Neural cell (in vitro differentiated cells): ENCODE measurements at regions not wholly inside any gene's neighbourhood (a gene's known extent, or its start where the extent isn't known, plus 50 kb on each side); places are given as distances from the start of the nearest gene placed in this dataset.

Experiments
- H2AFZ ChIP-seq: fragments of 200-600, 300-800 bp; sonication (generic), shearing (Covaris generic); 2 replicates; pipeline ENCODE4 v1.6.0; 2014; ENCODE audit warnings: low read depth, mild to moderate bottlenecking, antibody characterized with exemption, low read length, moderate library complexity
- H3F3A ChIP-seq: fragments of 200-600 bp; shearing (Covaris generic); 2 replicates; pipeline ENCODE4 v1.6.1; 2016; ENCODE audit warnings: mild to moderate bottlenecking, moderate library complexity, mixed read lengths, antibody characterized with exemption, low read length; ENCODE audit not compliant: insufficient read depth, poor library complexity, severe bottlenecking
- H3K27ac ChIP-seq: fragments of 200-600, 300-800 bp; sonication (generic), shearing (Covaris generic); 2 replicates; pipeline ENCODE4 v1.5.1; 2014; ENCODE audit warnings: mild to moderate bottlenecking, low read length, moderate library complexity
- H3K27me3 ChIP-seq: fragments of 300-800, 200-600 bp; sonication (generic), shearing (Covaris generic); 2 replicates; pipeline ENCODE4 v1.6.0; 2014; ENCODE audit warnings: mild to moderate bottlenecking, low read depth, low read length, moderate library complexity; ENCODE audit not compliant: insufficient read depth
- H3K36me3 ChIP-seq: fragments of 300-800, 200-600 bp; sonication (generic), shearing (Covaris generic); 2 replicates; pipeline ENCODE4 v1.5.1; 2014; ENCODE audit warnings: mild to moderate bottlenecking, antibody characterized with exemption, low read length, moderate library complexity; ENCODE audit not compliant: insufficient read depth
- H3K4me2 ChIP-seq: fragments of 300-800, 200-600 bp; sonication (generic), shearing (Covaris generic); 2 replicates; pipeline ENCODE4 v1.6.0; 2014; ENCODE audit warnings: mild to moderate bottlenecking, low read length
- H3K4me3 ChIP-seq: fragments of 300-800, 200-600 bp; sonication (generic), shearing (Covaris generic); 2 replicates; pipeline ENCODE4 v1.5.1; 2014; ENCODE audit warnings: mild to moderate bottlenecking, low read length, moderate library complexity
- H3K79me2 ChIP-seq: fragments of 200-600 bp; shearing (Covaris generic); replicated peaks from 2 replicates; pipeline ENCODE4 v1.6.0; 2014; ENCODE audit warnings: mild to moderate bottlenecking, low read length, moderate library complexity; ENCODE audit not compliant: insufficient read depth
- H3K9ac ChIP-seq: fragments of 300-800, 200-600 bp; sonication (generic), shearing (Covaris generic); 2 replicates; pipeline ENCODE4 v1.6.1; 2016; ENCODE audit warnings: mild to moderate bottlenecking, low read length, mixed read lengths
- H3K9me2 ChIP-seq: fragments of 200-600 bp; shearing (Covaris generic); 2 replicates; pipeline ENCODE4 v1.6.1; 2016; ENCODE audit warnings: mild to moderate bottlenecking, low read length, mixed read lengths; ENCODE audit not compliant: insufficient read depth
- H3K9me3 ChIP-seq: fragments of 200-600, 300-800 bp; sonication (generic), shearing (Covaris generic); 2 replicates; pipeline ENCODE4 v1.6.1; 2016; ENCODE audit warnings: mild to moderate bottlenecking, mixed run types, low read length, moderate library complexity, mixed read lengths
- H4K20me1 ChIP-seq: fragments of 200-600 bp; shearing (Covaris generic); 2 replicates; pipeline ENCODE4 v1.6.1; 2016; ENCODE audit warnings: mild to moderate bottlenecking, mixed run types; ENCODE audit not compliant: insufficient read depth
- EP300 ChIP-seq: fragments of 450-650 bp; conservative IDR thresholded peaks from 2 replicates; pipeline ENCODE4 v1.6.1; 2014; ENCODE audit warnings: antibody characterized with exemption, mild to moderate bottlenecking, moderate library complexity; ENCODE audit not compliant: poor library complexity, severe bottlenecking
- EZH2 ChIP-seq: fragments of 200-600, 300-800 bp; shearing (Covaris generic), sonication (generic); IDR thresholded peaks from 2 replicates; pipeline ENCODE4 v1.6.1; 2014; ENCODE audit warnings: antibody characterized with exemption, low read length, borderline replicate concordance, mild to moderate bottlenecking; ENCODE audit not compliant: insufficient read depth, poor library complexity, severe bottlenecking
- MXI1 ChIP-seq: fragments of 450-650 bp; conservative IDR thresholded peaks from 2 replicates; pipeline ENCODE4 v1.6.1; 2014; ENCODE audit warnings: antibody characterized with exemption, mild to moderate bottlenecking; ENCODE audit not compliant: poor library complexity, severe bottlenecking
- POLR2AphosphoS5 ChIP-seq: IDR thresholded peaks from 2 replicates; pipeline ENCODE4 v1.6.1; 2012
- RAD21 ChIP-seq: fragments of 450-650 bp; conservative IDR thresholded peaks from 2 replicates; pipeline ENCODE4 v1.6.1; 2014; ENCODE audit warnings: antibody characterized with exemption, mild to moderate bottlenecking, moderate library complexity
- SMC3 ChIP-seq: fragments of 450-650 bp; conservative IDR thresholded peaks from 2 replicates; pipeline ENCODE4 v1.6.1; 2014; ENCODE audit warnings: antibody characterized with exemption, mild to moderate bottlenecking, moderate library complexity; ENCODE audit not compliant: poor library complexity
- TAF1 ChIP-seq: IDR thresholded peaks from 2 replicates; pipeline ENCODE4 v1.6.1; 2012; ENCODE audit warnings: low read depth
- TF ChIP-seq, protein P1 (sequence below): fragments of 450-650 bp; IDR thresholded peaks from 2 replicates; pipeline ENCODE4 v1.5.1; 2014; ENCODE audit warnings: antibody characterized with exemption, mild to moderate bottlenecking, moderate library complexity; ENCODE audit not compliant: poor library complexity, severe bottlenecking
- TF ChIP-seq, protein P2 (sequence below): IDR thresholded peaks from 2 replicates; pipeline ENCODE4 v1.6.1; 2012; ENCODE audit warnings: borderline replicate concordance

GRCh38 chr9:10855847-10856246, 243.0 kb upstream of the PTPRD start:
- Histone ChIP-seq H3K9me2 (no peaks in the 10 kb centered on the region), H3K36me3 (no peaks in the 10 kb centered on the region), H4K20me1 (no peaks in the 10 kb centered on the region), H3K79me2 (no peaks in the 10 kb centered on the region), H3K4me3 (no peak overlapping the region), H2AFZ (no peak overlapping the region), H3K9me3 (no peaks in the 10 kb centered on the region), H3K9ac (no peak overlapping the region), H3K27ac (no peak overlapping the region), H3K4me2 (no peak overlapping the region), H3F3A (no peaks in the 10 kb centered on the region), H3K27me3 (no peaks in the 10 kb centered on the region)
- TF ChIP-seq, protein P1, sequence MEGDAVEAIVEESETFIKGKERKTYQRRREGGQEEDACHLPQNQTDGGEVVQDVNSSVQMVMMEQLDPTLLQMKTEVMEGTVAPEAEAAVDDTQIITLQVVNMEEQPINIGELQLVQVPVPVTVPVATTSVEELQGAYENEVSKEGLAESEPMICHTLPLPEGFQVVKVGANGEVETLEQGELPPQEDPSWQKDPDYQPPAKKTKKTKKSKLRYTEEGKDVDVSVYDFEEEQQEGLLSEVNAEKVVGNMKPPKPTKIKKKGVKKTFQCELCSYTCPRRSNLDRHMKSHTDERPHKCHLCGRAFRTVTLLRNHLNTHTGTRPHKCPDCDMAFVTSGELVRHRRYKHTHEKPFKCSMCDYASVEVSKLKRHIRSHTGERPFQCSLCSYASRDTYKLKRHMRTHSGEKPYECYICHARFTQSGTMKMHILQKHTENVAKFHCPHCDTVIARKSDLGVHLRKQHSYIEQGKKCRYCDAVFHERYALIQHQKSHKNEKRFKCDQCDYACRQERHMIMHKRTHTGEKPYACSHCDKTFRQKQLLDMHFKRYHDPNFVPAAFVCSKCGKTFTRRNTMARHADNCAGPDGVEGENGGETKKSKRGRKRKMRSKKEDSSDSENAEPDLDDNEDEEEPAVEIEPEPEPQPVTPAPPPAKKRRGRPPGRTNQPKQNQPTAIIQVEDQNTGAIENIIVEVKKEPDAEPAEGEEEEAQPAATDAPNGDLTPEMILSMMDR: peak; percentile 53
- TF ChIP-seq EZH2 (no peak), SMC3 (peak; percentile 64), RAD21 (peak; percentile 54)

DNA sequence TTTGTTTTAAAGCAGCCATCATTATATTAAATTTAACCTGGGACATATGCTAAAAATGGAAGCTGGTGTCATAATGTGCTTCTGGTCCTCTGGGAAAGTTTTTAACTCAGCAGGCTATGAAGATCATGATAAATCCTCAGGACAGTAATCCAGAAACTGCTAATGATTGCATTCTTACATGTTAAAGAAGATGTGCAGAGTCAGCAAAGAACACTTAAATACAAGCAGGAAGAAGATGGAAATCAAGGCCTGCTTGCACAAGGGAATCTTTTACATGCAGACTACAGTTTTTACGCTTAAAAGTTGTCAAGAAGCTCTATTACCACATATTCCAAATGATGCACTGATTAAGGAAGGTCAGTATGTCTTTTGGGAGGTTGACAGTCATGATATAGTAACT, 246.0 kb upstream of the PTPRD start:
- H3K4me3 ChIP-seq: no peak overlapping the region
- no peaks in the 10 kb centered on the region for H3K9me2 ChIP-seq
- H3K27me3 ChIP-seq: no peaks in the 10 kb centered on the region
- no peak overlapping the region for H2AFZ ChIP-seq
- H3K27ac ChIP-seq: no peak overlapping the region
- no peaks in the 10 kb centered on the region for H3K36me3 ChIP-seq
- H3K9me3 ChIP-seq: no peaks in the 10 kb centered on the region
- H3F3A ChIP-seq: no peaks in the 10 kb centered on the region
- H3K9ac ChIP-seq: no peak overlapping the region
- H4K20me1 ChIP-seq: no peaks in the 10 kb centered on the region
- H3K79me2 ChIP-seq: no peaks in the 10 kb centered on the region
- H3K4me2 ChIP-seq: no peak overlapping the region
- TF ChIP-seq EZH2 (no peak), MXI1 (no peak), SMC3 (no peak), TAF1 (no peak), POLR2AphosphoS5 (no peak), RAD21 (no peak), EP300 (no peak)
- TF ChIP-seq, protein P2, sequence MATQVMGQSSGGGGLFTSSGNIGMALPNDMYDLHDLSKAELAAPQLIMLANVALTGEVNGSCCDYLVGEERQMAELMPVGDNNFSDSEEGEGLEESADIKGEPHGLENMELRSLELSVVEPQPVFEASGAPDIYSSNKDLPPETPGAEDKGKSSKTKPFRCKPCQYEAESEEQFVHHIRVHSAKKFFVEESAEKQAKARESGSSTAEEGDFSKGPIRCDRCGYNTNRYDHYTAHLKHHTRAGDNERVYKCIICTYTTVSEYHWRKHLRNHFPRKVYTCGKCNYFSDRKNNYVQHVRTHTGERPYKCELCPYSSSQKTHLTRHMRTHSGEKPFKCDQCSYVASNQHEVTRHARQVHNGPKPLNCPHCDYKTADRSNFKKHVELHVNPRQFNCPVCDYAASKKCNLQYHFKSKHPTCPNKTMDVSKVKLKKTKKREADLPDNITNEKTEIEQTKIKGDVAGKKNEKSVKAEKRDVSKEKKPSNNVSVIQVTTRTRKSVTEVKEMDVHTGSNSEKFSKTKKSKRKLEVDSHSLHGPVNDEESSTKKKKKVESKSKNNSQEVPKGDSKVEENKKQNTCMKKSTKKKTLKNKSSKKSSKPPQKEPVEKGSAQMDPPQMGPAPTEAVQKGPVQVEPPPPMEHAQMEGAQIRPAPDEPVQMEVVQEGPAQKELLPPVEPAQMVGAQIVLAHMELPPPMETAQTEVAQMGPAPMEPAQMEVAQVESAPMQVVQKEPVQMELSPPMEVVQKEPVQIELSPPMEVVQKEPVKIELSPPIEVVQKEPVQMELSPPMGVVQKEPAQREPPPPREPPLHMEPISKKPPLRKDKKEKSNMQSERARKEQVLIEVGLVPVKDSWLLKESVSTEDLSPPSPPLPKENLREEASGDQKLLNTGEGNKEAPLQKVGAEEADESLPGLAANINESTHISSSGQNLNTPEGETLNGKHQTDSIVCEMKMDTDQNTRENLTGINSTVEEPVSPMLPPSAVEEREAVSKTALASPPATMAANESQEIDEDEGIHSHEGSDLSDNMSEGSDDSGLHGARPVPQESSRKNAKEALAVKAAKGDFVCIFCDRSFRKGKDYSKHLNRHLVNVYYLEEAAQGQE: no peak
- TF ChIP-seq, protein P1: no peak
